Right ventricle myocardium superior (tissue), 1 donor: ENCODE measurements at regions not wholly inside any gene's neighbourhood (a gene's known extent, or its start where the extent isn't known, plus 50 kb on each side); places are given as distances from the start of the nearest gene placed in this dataset.

Experiments
- ATAC-seq: fragments of 200-7000 bp; cut with Tn5 transposase; one replicate; pipeline ENCODE4 v1.9.1; 2020; ENCODE audit warnings: mild to moderate bottlenecking; ENCODE audit not compliant: poor library complexity
- DNase-seq: peaks from one replicate; pipeline ENCODE4 v3.0.0-alpha.2; 2020
- intact Hi-C: fragments of 100-400 bp; cut with DNase I; formaldehyde crosslinking; loops from one replicate; pipeline ENCODE4 v1.11.2; 2022
- donor health status: DM: no; HTN: yes; CAD: no; lungs with severe emphysema.

GRCh38 chr20:39489986-39490560 lies 527.9 kb downstream of the DHX35 start:
- intact Hi-C loops, result no loop called here
- ATAC-seq, result no peak

GRCh38 chr20:39480276-39481043 lies 518.3 kb downstream of the DHX35 start:
- DNase-seq (no peak), ATAC-seq (no peak)
- intact Hi-C loops, result no loop called here

More at GRCh38 chr20:39489986-39490560, 527.9 kb downstream of the DHX35 start:
- no peak for DNase-seq

- DNase-seq, result no peak
- intact Hi-C loops, result no loop called here
- ATAC-seq, result no peak
Measured at GRCh38 chr20:39479196-39479810, 517.2 kb downstream of the DHX35 start.

- ATAC-seq (no peak), DNase-seq (no peak)
- intact Hi-C loops, result no loop called here
Measured at GRCh38 chr20:39474879-39475278, 512.7 kb downstream of the DHX35 start.

GRCh38 chr20:39473536-39473935 lies 511.4 kb downstream of the DHX35 start:
- no peak for DNase-seq
- intact Hi-C loops, result no loop called here
- ATAC-seq, result no peak

GRCh38 chr20:39468703-39469102 lies 506.6 kb downstream of the DHX35 start:
- intact Hi-C loops, result no loop called here
- ATAC-seq (no peak), DNase-seq (no peak)

GRCh38 chr20:39464238-39464637 lies 502.1 kb downstream of the DHX35 start:
- ATAC-seq (no peak), DNase-seq (no peak)
- intact Hi-C loops, result no loop called here

GRCh38 chr20:39462416-39462945 lies 500.3 kb downstream of the DHX35 start:
- peak; percentile 36 for ATAC-seq
- intact Hi-C loops, result no loop called here
- DNase-seq, result no peak

- intact Hi-C loops, result no loop called here
- ATAC-seq (no peak), DNase-seq (no peak)
Measured at GRCh38 chr20:39458452-39458851, 496.3 kb downstream of the DHX35 start.

GRCh38 chr20:39453890-39454289 lies 491.7 kb downstream of the DHX35 start:
- ATAC-seq (no peak), DNase-seq (no peak)
- intact Hi-C loops, result no loop called here

GRCh38 chr20:39452583-39453340 lies 490.6 kb downstream of the DHX35 start:
- ATAC-seq (peak; percentile 25), DNase-seq (no peak)
- intact Hi-C loops, result no loop called here

- ATAC-seq (no peak), DNase-seq (no peak)
- intact Hi-C loops, result no loop called here
Measured at GRCh38 chr20:39451386-39451785, 489.2 kb downstream of the DHX35 start.

GRCh38 chr20:39446397-39446796 lies 484.3 kb downstream of the DHX35 start:
- DNase-seq (no peak), ATAC-seq (no peak)
- intact Hi-C loops, result no loop called here

GRCh38 chr20:39445095-39445494 lies 483.0 kb downstream of the DHX35 start:
- ATAC-seq (no peak), DNase-seq (no peak)
- intact Hi-C loops, result no loop called here

GRCh38 chr20:39433466-39433865 lies 471.3 kb downstream of the DHX35 start:
- intact Hi-C loops, result no loop called here
- DNase-seq (no peak), ATAC-seq (no peak)

GRCh38 chr20:39431091-39431880 lies 469.1 kb downstream of the DHX35 start:
- DNase-seq, result no peak
- intact Hi-C loops, result no loop called here

GRCh38 chr20:39429726-39430125 lies 467.6 kb downstream of the DHX35 start:
- ATAC-seq (no peak), DNase-seq (no peak)
- intact Hi-C loops, result no loop called here

More at GRCh38 chr20:39431091-39431880, 469.1 kb downstream of the DHX35 start:
- ATAC-seq, result no peak

- intact Hi-C loops, result no loop called here
- DNase-seq (no peak), ATAC-seq (no peak)
Measured at GRCh38 chr20:39424962-39425678, 463.0 kb downstream of the DHX35 start.
